ENCODE measurements at regions not wholly inside any gene's neighbourhood (a gene's known extent, or its start where the extent isn't known, plus 50 kb on each side); places are given as distances from the start of the nearest gene placed in this dataset.
A peak's percentile ranks its signal among the peaks of the same experiment; 100 is the strongest.

DNA sequence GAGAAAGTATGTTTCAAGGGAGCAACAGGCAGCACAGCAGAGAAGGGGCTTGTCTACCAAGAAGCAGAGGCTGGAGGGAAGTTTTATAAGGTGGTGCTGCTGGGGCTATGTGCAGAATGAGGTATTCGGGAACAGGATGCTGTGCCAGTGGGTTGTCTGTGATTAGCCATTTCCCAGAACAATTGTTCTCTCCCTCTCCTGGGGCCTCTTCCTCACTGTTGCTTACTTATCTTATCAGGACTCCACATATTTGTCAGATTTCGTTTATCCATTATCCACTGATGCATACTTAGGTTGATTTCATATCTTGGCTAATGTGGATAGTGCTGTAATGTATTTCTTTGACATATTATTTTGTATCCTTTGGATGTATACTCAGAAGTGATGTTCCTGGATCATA, 195.1 kb upstream of the RTL1 start:
- FAIRE-seq, result peak; percentile 95

More for the DNA sequence above, 195.1 kb upstream of the RTL1 start:
- intact Hi-C loops (cut with micrococcal nuclease), result loop anchor here (1.0 to 5.0 kb wide), 5 partner anchors 25 to 106 kb away; no protein-coding TSS in a partner anchor
- peak overlapping the region; percentile 91 for H3K27ac ChIP-seq (ENCODE audit: insufficient read depth, low read depth, low read length)
- H4K20me1 ChIP-seq (replicated peaks; ENCODE audit: control insufficient read depth, extremely low read depth, insufficient read depth, low read length), result no peaks in the 10 kb centered on the region
- peaks cover 29% of the 10 kb centered on the region for H3K4me1 ChIP-seq (ENCODE audit: control insufficient read depth, extremely low read depth, insufficient read depth, low read length)
- peak overlapping the region in 1 of 3 experiments; percentile 43 for H3K4me3 ChIP-seq (replicated peaks in 1 of 3; ENCODE audit: insufficient read depth in 1 of 3, low read depth in 1 of 3, low read length in 3 of 3)
- no peaks in the 10 kb centered on the region for H3K9me1 ChIP-seq (replicated peaks; ENCODE audit: control insufficient read depth, extremely low read depth, insufficient read depth, low read length)
- ChIA-PET CTCF (interaction anchor here (0.9 to 1.0 kb wide), 3 partner anchors 10 to 193 kb away, joined by 3 read pairs; no protein-coding TSS in a partner anchor), POLR2A (no interaction called here)
- H3K27me3 ChIP-seq (ENCODE audit: control insufficient read depth in 2 of 2, insufficient read depth in 2 of 2, low read length in 2 of 2), result no peaks in the 10 kb centered on the region
- peak overlapping the region; percentile 59 for H3K4me2 ChIP-seq (ENCODE audit: insufficient read depth, low read length)
- dilution Hi-C loops (cut with MboI; ENCODE audit: extremely low pct_ligation_motif_present, low sequenced_read_pairs), result no loop called here
- peak; percentile 98 for DNase-seq (ENCODE audit: low read depth, low spot score)
- H3K9me3 ChIP-seq (replicated peaks; ENCODE audit: control insufficient read depth, insufficient read depth, low read length), result no peaks in the 10 kb centered on the region
- H3K79me2 ChIP-seq (ENCODE audit: control insufficient read depth, insufficient read depth, low read length), result no peaks in the 10 kb centered on the region
- peak overlapping the region; percentile 0 for H2AFZ ChIP-seq (ENCODE audit: low read depth, low read length)
- H3K9ac ChIP-seq (replicated peaks; ENCODE audit: extremely low read depth, insufficient read depth, low read length), result peak overlapping the region; percentile 72
- H3K36me3 ChIP-seq (ENCODE audit: control insufficient read depth in 2 of 2, extremely low read depth in 1 of 2, insufficient read depth in 2 of 2, low read length in 2 of 2), result no peaks in the 10 kb centered on the region
- peak; percentile 83 for TF ChIP-seq POLR2AphosphoS5 (IDR thresholded peaks at IDR 0.05; ENCODE audit: insufficient read depth, low read depth, low read length)
- TF ChIP-seq, protein P1, sequence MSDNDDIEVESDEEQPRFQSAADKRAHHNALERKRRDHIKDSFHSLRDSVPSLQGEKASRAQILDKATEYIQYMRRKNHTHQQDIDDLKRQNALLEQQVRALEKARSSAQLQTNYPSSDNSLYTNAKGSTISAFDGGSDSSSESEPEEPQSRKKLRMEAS (IDR thresholded peaks at IDR 0.05; ENCODE audit: insufficient read depth, insufficient read length), result no peak
- peak; percentile 88 for TF ChIP-seq POLR2A (IDR thresholded peaks at IDR 0.05; ENCODE audit: low read depth, low read length)
- TF ChIP-seq FOS (IDR thresholded peaks at IDR 0.05; ENCODE audit: borderline replicate concordance, insufficient read depth, low read length), result peak; percentile 62
- peak; percentile 97 for TF ChIP-seq GATA2 (IDR thresholded peaks at IDR 0.05; ENCODE audit: insufficient read depth, insufficient read length, low read depth, low read length)
- no peak for TF ChIP-seq EZH2 (IDR thresholded peaks at IDR 0.05; ENCODE audit: borderline replicate concordance, low read depth, low read length, severe bottlenecking)
- peak; percentile 48 for TF ChIP-seq JUN (IDR thresholded peaks at IDR 0.05; ENCODE audit: borderline replicate concordance, insufficient read depth, insufficient read length, low read depth)
- TF ChIP-seq MYC (IDR thresholded peaks at IDR 0.05; ENCODE audit: low read depth, low read length), result no peak
- TF ChIP-seq, protein P2, sequence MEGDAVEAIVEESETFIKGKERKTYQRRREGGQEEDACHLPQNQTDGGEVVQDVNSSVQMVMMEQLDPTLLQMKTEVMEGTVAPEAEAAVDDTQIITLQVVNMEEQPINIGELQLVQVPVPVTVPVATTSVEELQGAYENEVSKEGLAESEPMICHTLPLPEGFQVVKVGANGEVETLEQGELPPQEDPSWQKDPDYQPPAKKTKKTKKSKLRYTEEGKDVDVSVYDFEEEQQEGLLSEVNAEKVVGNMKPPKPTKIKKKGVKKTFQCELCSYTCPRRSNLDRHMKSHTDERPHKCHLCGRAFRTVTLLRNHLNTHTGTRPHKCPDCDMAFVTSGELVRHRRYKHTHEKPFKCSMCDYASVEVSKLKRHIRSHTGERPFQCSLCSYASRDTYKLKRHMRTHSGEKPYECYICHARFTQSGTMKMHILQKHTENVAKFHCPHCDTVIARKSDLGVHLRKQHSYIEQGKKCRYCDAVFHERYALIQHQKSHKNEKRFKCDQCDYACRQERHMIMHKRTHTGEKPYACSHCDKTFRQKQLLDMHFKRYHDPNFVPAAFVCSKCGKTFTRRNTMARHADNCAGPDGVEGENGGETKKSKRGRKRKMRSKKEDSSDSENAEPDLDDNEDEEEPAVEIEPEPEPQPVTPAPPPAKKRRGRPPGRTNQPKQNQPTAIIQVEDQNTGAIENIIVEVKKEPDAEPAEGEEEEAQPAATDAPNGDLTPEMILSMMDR (IDR thresholded peaks at IDR 0.05; ENCODE audit: extremely low read depth in 1 of 2, insufficient read depth in 1 of 2, low read depth in 1 of 2, low read length in 2 of 2), result no peak
- BruUV-seq (replicated peaks), result no TSS peak

All from endothelial cell of umbilical vein (primary cell).